T1000 (cell line): ENCODE measurements at regions not wholly inside any gene's neighbourhood (a gene's known extent, or its start where the extent isn't known, plus 50 kb on each side); places are given as distances from the start of the nearest gene placed in this dataset.
"Not testable (repeated sequence)": the region's sequence is repeated elsewhere in the genome, so short reads cannot be mapped to it uniquely, and the experiment has no call there.

ENCODE experiments used
- DNase-seq: peaks from one replicate; lab custom pipeline; 2025; ENCODE audit warnings: mixed read lengths; lab: John Stamatoyannopoulos, UW

DNA sequence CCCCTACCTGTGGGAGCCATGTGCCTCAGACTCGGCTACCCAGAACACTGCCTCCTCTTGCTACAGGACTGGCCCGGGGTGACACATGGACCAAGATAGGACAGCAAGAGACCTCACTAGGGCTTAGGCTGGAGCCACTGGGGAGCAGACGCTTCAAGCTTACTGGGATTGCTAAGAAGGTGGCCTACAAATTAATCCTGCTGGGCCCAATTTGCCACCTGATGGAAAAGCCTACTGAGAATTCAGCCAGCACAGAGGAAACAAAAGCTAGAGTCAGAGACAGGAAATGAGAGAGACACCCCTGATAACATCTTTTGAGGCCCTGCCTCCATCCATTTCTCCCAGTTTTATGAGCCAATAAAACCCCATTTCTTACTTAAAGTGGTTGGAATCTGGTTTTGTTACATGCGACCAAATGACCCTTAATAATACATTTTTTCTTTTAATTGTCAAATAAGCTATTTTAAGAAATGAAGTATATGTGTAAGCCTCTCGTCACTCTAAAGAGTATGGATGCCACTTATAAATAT, 282.1 kb downstream of the CXCL12 start:
- DNase-seq, result no peak

DNA sequence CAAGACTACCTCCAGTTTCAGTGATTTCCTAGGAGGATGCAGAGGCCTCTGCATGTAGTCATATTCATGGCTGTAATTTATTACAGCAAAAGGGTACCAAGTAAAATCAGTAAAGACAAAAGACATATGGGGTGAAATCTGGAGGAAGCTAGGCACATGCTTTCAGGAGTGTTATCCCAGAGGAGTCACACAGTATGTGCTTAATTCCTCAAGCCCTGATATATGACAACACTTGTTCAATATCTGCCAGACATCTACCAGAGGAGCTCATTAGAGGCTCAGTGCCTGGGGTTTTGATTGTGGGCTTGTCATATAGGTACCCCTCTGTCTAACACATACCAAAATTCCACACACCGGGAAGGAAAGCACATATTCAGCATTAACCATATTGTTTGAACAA, 283.8 kb downstream of the CXCL12 start:
- no peak for DNase-seq

DNA sequence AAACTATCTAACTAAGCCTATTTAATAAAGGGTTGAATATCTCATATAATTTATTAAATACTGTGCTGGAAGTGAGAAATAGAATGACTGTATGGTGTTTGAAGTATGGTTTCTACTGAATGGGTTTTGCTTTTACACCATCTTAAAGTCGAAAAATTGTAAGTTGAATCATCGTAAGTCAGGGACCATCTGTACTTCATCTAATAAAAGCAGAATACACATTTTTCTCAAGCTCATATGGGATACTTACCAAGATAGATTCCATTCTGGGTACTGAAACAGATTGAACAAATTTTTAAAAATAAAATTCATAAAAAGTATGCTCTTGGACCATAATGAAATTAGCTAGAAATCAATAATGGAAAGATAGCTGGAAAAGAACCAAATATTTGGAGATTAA, 285.4 kb downstream of the CXCL12 start:
- DNase-seq, result no peak

GRCh38 chr10:44096217-44096616, 288.7 kb downstream of the CXCL12 start:
- not testable (repeated sequence) for DNase-seq

GRCh38 chr10:44089671-44090070, 295.2 kb downstream of the CXCL12 start:
- DNase-seq, result no peak

DNA sequence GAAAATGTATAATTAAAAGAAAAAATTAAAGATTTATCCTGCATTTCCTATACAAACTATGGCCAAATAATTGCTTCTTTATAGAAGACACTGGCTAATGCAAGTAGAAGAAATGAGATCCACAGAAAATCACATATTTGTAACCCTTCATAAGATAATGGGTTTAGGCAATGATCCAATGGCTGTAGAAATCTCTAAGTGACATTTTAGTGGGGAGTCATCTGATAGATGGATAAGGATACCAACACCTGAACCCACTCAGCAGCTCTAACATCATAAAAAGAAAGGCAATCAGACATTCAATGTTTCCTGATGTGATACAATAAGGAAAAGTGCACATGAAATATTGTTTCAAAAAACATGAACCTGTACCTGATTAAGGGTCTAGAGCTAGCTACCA, 297.5 kb downstream of the CXCL12 start:
- DNase-seq, result no peak

- no peak for DNase-seq
Observed at GRCh38 chr10:44083719-44084400, 301.0 kb downstream of the CXCL12 start.

GRCh38 chr10:44071479-44071878, 313.4 kb downstream of the CXCL12 start:
- no peak for DNase-seq

GRCh38 chr10:44070282-44070681, 314.6 kb downstream of the CXCL12 start:
- DNase-seq, result no peak

- no peak for DNase-seq
Observed at GRCh38 chr10:44069573-44069972, 315.3 kb downstream of the CXCL12 start.

GRCh38 chr10:44068716-44069482, 316.0 kb downstream of the CXCL12 start:
- no peak for DNase-seq

- no peak for DNase-seq
Observed at GRCh38 chr10:44067432-44067831, 317.5 kb downstream of the CXCL12 start.

DNA sequence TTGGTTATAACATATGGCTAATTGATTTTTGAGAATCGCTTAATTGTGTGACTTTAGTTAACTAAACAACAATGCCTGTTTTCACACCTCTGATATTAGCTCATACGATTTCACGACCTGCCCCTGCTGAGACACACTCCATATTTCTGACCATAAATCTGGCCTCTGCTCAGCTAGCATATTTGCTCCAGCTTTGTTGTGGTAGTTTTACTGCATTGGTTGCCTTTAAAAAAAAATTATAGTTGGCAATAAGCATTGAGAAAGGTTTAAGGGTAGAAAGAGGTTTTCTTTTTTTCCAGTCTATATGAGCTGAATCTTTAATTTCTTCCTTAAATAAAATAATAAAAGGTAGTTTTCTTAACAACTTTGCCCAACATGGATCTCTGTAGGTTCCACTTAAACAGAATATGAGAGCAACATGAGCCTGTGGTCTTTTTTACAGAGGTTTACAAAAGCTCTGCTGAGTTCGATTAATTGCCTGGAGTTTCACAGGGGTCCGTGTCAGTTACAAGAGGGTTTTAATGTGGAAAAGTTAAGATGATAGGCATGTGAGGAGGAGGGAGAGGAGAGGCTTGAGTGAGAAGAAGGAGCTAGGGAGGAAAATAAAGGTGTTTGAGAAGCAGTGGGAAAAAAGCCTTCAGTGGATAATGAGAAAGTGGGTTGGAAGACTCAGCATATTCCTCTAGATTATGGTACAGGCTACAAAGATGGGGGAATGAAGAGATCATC, 318.2 kb downstream of the CXCL12 start:
- DNase-seq, result no peak

- DNase-seq, result no peak
Observed at GRCh38 chr10:44065788-44066526, 318.9 kb downstream of the CXCL12 start.

- DNase-seq, result no peak
Observed at GRCh38 chr10:44064987-44065787, 319.7 kb downstream of the CXCL12 start.

GRCh38 chr10:44064317-44064716, 320.6 kb downstream of the CXCL12 start:
- DNase-seq, result no peak

GRCh38 chr10:44063686-44064085, 321.2 kb downstream of the CXCL12 start:
- no peak for DNase-seq

GRCh38 chr10:44060719-44061118, 324.2 kb downstream of the CXCL12 start:
- no peak for DNase-seq

GRCh38 chr10:44060221-44060620, 324.7 kb downstream of the CXCL12 start:
- DNase-seq, result no peak

DNA sequence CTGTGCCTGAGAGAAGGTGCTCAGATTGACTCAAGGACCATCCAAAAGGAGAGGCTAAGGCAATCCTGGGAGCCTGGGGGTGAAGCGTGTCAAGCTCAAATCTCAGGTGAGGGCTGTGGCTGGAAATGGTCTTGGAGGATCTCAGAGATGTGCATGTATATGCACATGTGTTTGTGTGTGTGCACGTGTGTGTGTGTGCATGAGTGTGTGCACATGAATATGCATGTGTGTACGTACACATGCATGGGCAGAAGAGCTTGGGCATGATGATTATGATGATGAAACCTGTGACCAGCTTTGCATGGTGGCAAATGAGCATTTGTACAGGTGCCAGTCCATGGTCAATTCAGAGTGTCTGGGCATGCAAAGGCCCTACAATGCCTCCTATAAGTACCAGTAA, 326.6 kb downstream of the CXCL12 start:
- DNase-seq, result no peak
